Calu3 (cell line): ENCODE measurements at regions not wholly inside any gene's neighbourhood (a gene's known extent, or its start where the extent isn't known, plus 50 kb on each side); places are given as distances from the start of the nearest gene placed in this dataset.

ENCODE experiments used
- BruUV-seq: library from RNA; stranded (reverse); fragments of 400-500 nt; replicated peaks from 2 replicates; lab custom pipeline; 2021; lab: Mats Ljungman, UMichigan
- CTCF ChIA-PET: fragments of 300-600 bp; sonication (Branson Sonifier 250); formaldehyde crosslinking; loops from one replicate; lab custom pipeline; 2022; ENCODE audit warnings: antibody characterized with exemption; lab: Charles Lee
- DNase-seq: peaks from one replicate; pipeline ENCODE4 v3.0.0; 2022
- H3K27ac Mint-ChIP-seq: one replicate; pipeline ENCODE4 v1.8.0; 2022; ENCODE audit warnings: mixed read lengths; ENCODE audit not compliant: unreplicated experiment
- H3K27me3 Mint-ChIP-seq: one replicate; pipeline ENCODE4 v1.8.0; 2022; ENCODE audit warnings: mixed read lengths; ENCODE audit not compliant: unreplicated experiment
- H3K36me3 Mint-ChIP-seq: one replicate; pipeline ENCODE4 v1.8.0; 2022; ENCODE audit warnings: mild to moderate bottlenecking, moderate library complexity, mixed read lengths; ENCODE audit not compliant: insufficient read depth, unreplicated experiment
- H3K4me1 Mint-ChIP-seq: one replicate; pipeline ENCODE4 v1.8.0; 2022; ENCODE audit warnings: mild to moderate bottlenecking, low read depth, mixed read lengths; ENCODE audit not compliant: unreplicated experiment
- H3K4me3 Mint-ChIP-seq: one replicate; pipeline ENCODE4 v1.8.0; 2022; ENCODE audit warnings: mild to moderate bottlenecking, low read depth, moderate library complexity, mixed read lengths; ENCODE audit not compliant: unreplicated experiment
- H3K9me3 Mint-ChIP-seq: one replicate; pipeline ENCODE4 v1.8.0; 2022; ENCODE audit warnings: low read depth, mixed read lengths; ENCODE audit not compliant: unreplicated experiment
- intact Hi-C: fragments of 100-400 bp; cut with micrococcal nuclease; formaldehyde crosslinking; loops from one replicate; pipeline ENCODE4 v1.10.0; 2022; ENCODE audit not compliant: unreplicated experiment
- TF ChIP-seq, protein P1 (sequence below): fragments of 200-600 bp; IDR thresholded peaks from one replicate; pipeline ENCODE4 v1.8.0; 2022; ENCODE audit warnings: antibody characterized with exemption; ENCODE audit not compliant: unreplicated experiment

DNA sequence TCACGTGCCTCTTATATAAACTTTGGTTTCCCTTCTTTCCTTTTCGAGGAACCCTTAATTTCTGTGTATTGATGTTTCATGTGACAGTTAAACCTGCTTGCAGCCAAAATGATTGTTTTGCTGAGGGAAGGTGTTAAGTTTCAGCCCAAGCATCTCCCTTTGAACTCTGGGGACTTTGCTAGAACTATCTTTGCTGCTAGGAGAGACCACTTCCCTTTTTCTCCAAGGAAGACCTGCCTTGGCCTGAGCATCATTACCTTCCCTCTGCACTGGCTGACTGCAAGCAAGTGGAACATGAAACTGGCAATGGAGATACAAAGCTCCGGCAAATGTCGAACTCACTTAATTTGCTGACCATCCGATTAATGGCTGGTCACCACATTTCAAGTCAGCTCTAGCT lies 192.8 kb downstream of the GRIN2B start:
- no peak overlapping the region for H3K4me3 Mint-ChIP-seq

DNA sequence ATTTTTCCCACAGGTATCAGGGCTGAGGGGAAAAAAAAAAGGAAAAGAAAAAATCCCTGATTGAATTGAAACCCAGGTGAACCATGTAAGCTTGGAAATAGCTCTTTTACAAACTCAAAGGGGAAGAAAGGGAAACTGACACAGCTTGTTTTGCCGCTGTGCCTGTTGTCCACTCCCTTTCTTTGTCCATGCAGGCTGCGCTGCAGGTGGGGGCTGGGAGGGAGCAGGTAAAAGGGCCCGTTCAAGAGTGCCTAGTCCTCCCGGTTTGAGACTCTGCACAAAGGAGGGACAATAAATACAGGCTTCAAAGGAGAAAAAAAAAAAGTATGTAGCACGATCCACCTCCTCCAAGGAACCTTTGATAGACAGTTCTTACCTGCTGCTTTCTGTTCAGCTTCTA lies 194.8 kb downstream of the GRIN2B start:
- no peaks in the 10 kb centered on the region for H3K36me3 Mint-ChIP-seq
- no peak for DNase-seq
- intact Hi-C loops, result no loop called here
- CTCF ChIA-PET, result interaction anchor here (0.6 kb wide), 1 partner anchor 493 kb away, joined by 4 read pairs; no protein-coding TSS in a partner anchor
- TF ChIP-seq, protein P1, sequence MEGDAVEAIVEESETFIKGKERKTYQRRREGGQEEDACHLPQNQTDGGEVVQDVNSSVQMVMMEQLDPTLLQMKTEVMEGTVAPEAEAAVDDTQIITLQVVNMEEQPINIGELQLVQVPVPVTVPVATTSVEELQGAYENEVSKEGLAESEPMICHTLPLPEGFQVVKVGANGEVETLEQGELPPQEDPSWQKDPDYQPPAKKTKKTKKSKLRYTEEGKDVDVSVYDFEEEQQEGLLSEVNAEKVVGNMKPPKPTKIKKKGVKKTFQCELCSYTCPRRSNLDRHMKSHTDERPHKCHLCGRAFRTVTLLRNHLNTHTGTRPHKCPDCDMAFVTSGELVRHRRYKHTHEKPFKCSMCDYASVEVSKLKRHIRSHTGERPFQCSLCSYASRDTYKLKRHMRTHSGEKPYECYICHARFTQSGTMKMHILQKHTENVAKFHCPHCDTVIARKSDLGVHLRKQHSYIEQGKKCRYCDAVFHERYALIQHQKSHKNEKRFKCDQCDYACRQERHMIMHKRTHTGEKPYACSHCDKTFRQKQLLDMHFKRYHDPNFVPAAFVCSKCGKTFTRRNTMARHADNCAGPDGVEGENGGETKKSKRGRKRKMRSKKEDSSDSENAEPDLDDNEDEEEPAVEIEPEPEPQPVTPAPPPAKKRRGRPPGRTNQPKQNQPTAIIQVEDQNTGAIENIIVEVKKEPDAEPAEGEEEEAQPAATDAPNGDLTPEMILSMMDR, result no peak
- no peak overlapping the region for H3K4me3 Mint-ChIP-seq
- H3K9me3 Mint-ChIP-seq, result no peaks in the 10 kb centered on the region
- peaks cover 69% of the 10 kb centered on the region for H3K27me3 Mint-ChIP-seq
- H3K4me1 Mint-ChIP-seq, result no peaks in the 10 kb centered on the region
- BruUV-seq, result no TSS peak
- no peak overlapping the region for H3K27ac Mint-ChIP-seq

More for the DNA sequence above, 192.8 kb downstream of the GRIN2B start:
- Mint-ChIP-seq H3K4me1 (no peaks in the 10 kb centered on the region), H3K27me3 (peaks cover 50% of the 10 kb centered on the region), H3K36me3 (no peaks in the 10 kb centered on the region), H3K27ac (no peak overlapping the region), H3K9me3 (no peaks in the 10 kb centered on the region)
- intact Hi-C loops, result no loop called here
- TF ChIP-seq, protein P1, result no peak
- CTCF ChIA-PET, result no interaction called here
- DNase-seq, result no peak
- no TSS peak for BruUV-seq

DNA sequence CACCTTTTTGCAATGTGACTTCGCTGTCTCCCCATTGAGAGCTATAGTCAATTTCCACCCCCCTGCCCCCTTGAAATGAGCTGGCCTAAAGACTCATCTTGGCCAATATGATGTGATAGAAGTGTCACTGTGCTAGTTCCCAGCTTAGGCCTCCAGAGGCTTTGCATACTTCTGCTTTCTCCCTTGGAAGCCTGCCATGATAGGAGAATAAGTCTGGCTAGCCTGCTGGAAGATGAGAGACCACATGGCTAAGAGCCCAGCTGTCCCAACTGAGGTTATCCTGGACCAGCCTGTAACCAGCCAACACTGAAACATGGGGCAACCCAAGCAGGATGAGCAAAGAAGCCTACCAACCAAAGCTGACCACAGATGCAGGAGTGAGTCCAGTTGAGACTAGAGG lies 196.9 kb downstream of the GRIN2B start:
- Mint-ChIP-seq H3K27ac (no peak overlapping the region), H3K27me3 (peaks cover 68% of the 10 kb centered on the region), H3K9me3 (no peaks in the 10 kb centered on the region), H3K36me3 (no peaks in the 10 kb centered on the region), H3K4me3 (no peak overlapping the region), H3K4me1 (no peaks in the 10 kb centered on the region)
- intact Hi-C loops, result no loop called here
- TF ChIP-seq, protein P1, result no peak
- DNase-seq, result no peak
- CTCF ChIA-PET, result interaction anchor here (0.6 kb wide), 1 partner anchor 16 kb away, joined by 5 read pairs; no protein-coding TSS in a partner anchor
- BruUV-seq, result no TSS peak

DNA sequence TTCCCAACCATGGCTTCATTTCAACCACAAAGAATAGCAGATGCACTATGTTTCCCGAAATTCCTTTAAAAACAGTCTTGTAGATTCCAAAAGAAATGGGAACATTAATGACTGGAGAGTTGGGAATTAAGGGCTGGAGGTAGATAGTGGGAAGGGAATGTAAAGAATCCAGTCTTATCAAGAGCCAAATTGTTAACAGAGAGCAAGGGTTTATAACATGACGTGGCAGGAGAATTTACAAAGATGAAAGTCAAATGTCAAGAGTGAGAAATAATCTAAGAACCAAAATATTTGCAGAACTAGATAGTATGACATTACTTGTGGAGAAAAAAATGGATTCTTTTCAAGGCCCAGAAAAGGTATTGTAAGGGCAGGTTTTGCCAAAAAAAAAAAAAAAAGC lies 200.9 kb downstream of the GRIN2B start:
- no peaks in the 10 kb centered on the region for H3K9me3 Mint-ChIP-seq

More for the DNA sequence above, 200.9 kb downstream of the GRIN2B start:
- no peak for DNase-seq
- Mint-ChIP-seq H3K4me3 (no peak overlapping the region), H3K27me3 (peaks cover 85% of the 10 kb centered on the region), H3K4me1 (no peaks in the 10 kb centered on the region), H3K36me3 (no peaks in the 10 kb centered on the region), H3K27ac (no peak overlapping the region)
- intact Hi-C loops, result no loop called here
- no TSS peak for BruUV-seq
- TF ChIP-seq, protein P1, result no peak
- CTCF ChIA-PET, result no interaction called here
